Activated CD8-positive, alpha-beta memory T cell treated with anti-CD3 and anti-CD28 coated beads for 24 hours (primary cell): ENCODE measurements at regions not wholly inside any gene's neighbourhood (a gene's known extent, or its start where the extent isn't known, plus 50 kb on each side); places are given as distances from the start of the nearest gene placed in this dataset.
"Not testable (repeated sequence)": the region's sequence is repeated elsewhere in the genome, so short reads cannot be mapped to it uniquely, and the experiment has no call there.

Source experiments
- DNase-seq: peaks from one replicate; pipeline ENCODE4 v3.0.0-alpha.2; 2020

- no peak for DNase-seq
These were observed 74.8 kb upstream of the RPL38 start for GRCh38 chr17:74128456-74129211.

GRCh38 chr17:74129800-74130199 is 73.7 kb upstream of the RPL38 start:
- DNase-seq = not testable (repeated sequence)

- no peak for DNase-seq
These were observed 73.2 kb upstream of the RPL38 start for GRCh38 chr17:74130276-74130675.

GRCh38 chr17:74130841-74131240 is 72.6 kb upstream of the RPL38 start:
- DNase-seq = no peak

GRCh38 chr17:74132354-74132753 is 71.1 kb upstream of the RPL38 start:
- no peak for DNase-seq

GRCh38 chr17:74133740-74134139 is 69.7 kb upstream of the RPL38 start:
- no peak for DNase-seq

- DNase-seq = not testable (repeated sequence)
These were observed 69.2 kb upstream of the RPL38 start for GRCh38 chr17:74134234-74134633.

- DNase-seq = no peak
These were observed 68.5 kb upstream of the RPL38 start for GRCh38 chr17:74134991-74135390.

GRCh38 chr17:74135391-74136167 is 67.9 kb upstream of the RPL38 start:
- no peak for DNase-seq

- DNase-seq = no peak
These were observed 66.1 kb upstream of the RPL38 start for GRCh38 chr17:74137416-74137815.

GRCh38 chr17:74139120-74139519 is 64.4 kb upstream of the RPL38 start:
- no peak for DNase-seq

GRCh38 chr17:74140282-74140681 is 63.2 kb upstream of the RPL38 start:
- DNase-seq = no peak

- DNase-seq = no peak
These were observed 61.9 kb upstream of the RPL38 start for GRCh38 chr17:74141612-74142011.

GRCh38 chr17:74143318-74143717 is 60.2 kb upstream of the RPL38 start:
- not testable (repeated sequence) for DNase-seq

GRCh38 chr17:74145756-74146155 is 57.7 kb upstream of the RPL38 start:
- no peak for DNase-seq

- no peak for DNase-seq
These were observed 57.3 kb upstream of the RPL38 start for GRCh38 chr17:74146196-74146595.

- DNase-seq = no peak
These were observed 56.2 kb upstream of the RPL38 start for GRCh38 chr17:74147056-74147835.

GRCh38 chr17:74147966-74148365 is 55.5 kb upstream of the RPL38 start:
- no peak for DNase-seq

GRCh38 chr17:74148446-74148845 is 55.0 kb upstream of the RPL38 start:
- no peak for DNase-seq

GRCh38 chr17:74148901-74149596 is 54.4 kb upstream of the RPL38 start:
- no peak for DNase-seq

- DNase-seq = no peak
These were observed 53.7 kb upstream of the RPL38 start for GRCh38 chr17:74149597-74150427.

- DNase-seq = no peak
These were observed 53.0 kb upstream of the RPL38 start for GRCh38 chr17:74150428-74151025.
